Activated CD8-positive, alpha-beta T cell treated with anti-CD3 and anti-CD28 coated beads, Interleukin-2, amount 10 ng/mL, durations not matched to agents 7 days and 5 days (primary cell): ENCODE measurements at regions not wholly inside any gene's neighbourhood (a gene's known extent, or its start where the extent isn't known, plus 50 kb on each side); places are given as distances from the start of the nearest gene placed in this dataset. TPM values are rescaled to one million over a fixed set of nuclear protein-coding genes. Genes with fewer than 3 reads are reported as not detected.
"Not testable (repeated sequence)": the region's sequence is repeated elsewhere in the genome, so short reads cannot be mapped to it uniquely, and the experiment has no call there.

ENCODE experiments used
- ATAC-seq: fragments of 150-1000 bp; cut with Tn5 transposase; one replicate; pipeline ENCODE4 v1.10.0; 2021; ENCODE audit warnings: moderate library complexity
- CTCF ChIA-PET: fragments of 350-600 bp; sonication (Branson Sonifier 250); formaldehyde crosslinking; loops from one replicate; lab custom pipeline; 2021; ENCODE audit warnings: antibody characterized with exemption; lab: Charles Lee
- POLR2A ChIA-PET: fragments of 350-600 bp; sonication (Branson Sonifier 250); formaldehyde crosslinking; loops from one replicate; lab custom pipeline; 2021; ENCODE audit warnings: antibody characterized with exemption; lab: Charles Lee
- DNase-seq: peaks from one replicate; pipeline ENCODE4 v3.0.0-alpha.2; 2020
- H3K27ac Mint-ChIP-seq: one replicate; pipeline ENCODE4 v1.8.0; 2021; ENCODE audit warnings: mild to moderate bottlenecking, mixed read lengths
- H3K27me3 Mint-ChIP-seq: one replicate; pipeline ENCODE4 v1.8.0; 2021; ENCODE audit warnings: low read depth, mixed read lengths
- H3K36me3 Mint-ChIP-seq: one replicate; pipeline ENCODE4 v1.8.0; 2021; ENCODE audit warnings: low read depth, mixed read lengths
- H3K4me1 Mint-ChIP-seq: one replicate; pipeline ENCODE4 v1.8.0; 2021; ENCODE audit warnings: low read depth, mixed read lengths
- H3K4me3 Mint-ChIP-seq: one replicate; pipeline ENCODE4 v1.8.0; 2021; ENCODE audit warnings: mild to moderate bottlenecking, mixed read lengths
- H3K9me3 Mint-ChIP-seq: one replicate; pipeline ENCODE4 v1.8.0; 2022; ENCODE audit warnings: mixed read lengths; ENCODE audit not compliant: insufficient read depth
- microRNA-seq: library from miRNA; unstranded; fragments of <30 nt; microRNA quantifications from one replicate; pipeline ENCODE4 v1.2.0, GENCODE V29; 2022

DNA sequence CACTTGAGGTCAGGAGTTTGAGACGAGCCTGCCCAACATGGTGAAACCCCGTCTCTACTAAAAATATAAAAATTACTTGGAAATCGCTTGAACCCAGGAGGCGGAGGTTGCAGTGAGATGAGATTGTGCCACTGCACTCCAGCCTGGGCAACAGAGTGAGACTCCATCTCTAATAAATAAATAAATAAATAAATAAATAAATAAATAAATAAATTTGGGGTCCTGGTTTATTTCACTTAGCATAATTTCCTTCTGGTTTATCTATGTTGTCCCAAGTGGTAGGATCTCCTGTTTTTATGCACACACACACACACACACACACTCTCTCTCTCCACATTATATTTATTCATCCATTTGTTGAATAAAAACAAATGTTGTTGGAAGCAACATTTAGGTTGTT, 58.4 kb upstream of the HAND1 start:
- H3K4me1 Mint-ChIP-seq, CTCF ChIA-PET, H3K9me3 Mint-ChIP-seq, H3K36me3 Mint-ChIP-seq, H3K27me3 Mint-ChIP-seq, DNase-seq, H3K27ac Mint-ChIP-seq, ATAC-seq, H3K4me3 Mint-ChIP-seq, POLR2A ChIA-PET: not testable (repeated sequence)

DNA sequence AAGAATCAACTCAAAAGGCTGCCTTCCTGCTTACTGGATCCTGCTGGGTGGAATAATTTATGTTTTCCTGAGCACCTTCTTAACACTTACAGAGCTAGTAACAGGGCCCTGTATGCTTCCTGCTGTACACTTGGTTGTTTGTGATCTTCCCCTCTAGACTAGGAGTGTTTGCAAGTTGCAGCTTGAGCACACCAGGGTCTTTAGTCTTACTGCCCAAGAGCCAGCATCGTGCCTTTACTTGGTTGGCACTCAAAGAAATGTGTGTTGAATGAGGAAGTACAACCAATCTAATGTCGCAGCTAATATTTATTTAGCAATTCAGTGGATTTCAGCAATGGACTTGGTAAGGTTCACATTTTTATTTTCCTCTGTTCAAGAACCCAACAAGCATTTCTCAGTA, 57.5 kb upstream of the HAND1 start:
- H3K4me3 Mint-ChIP-seq: no peak overlapping the region
- no peak for ATAC-seq

DNA sequence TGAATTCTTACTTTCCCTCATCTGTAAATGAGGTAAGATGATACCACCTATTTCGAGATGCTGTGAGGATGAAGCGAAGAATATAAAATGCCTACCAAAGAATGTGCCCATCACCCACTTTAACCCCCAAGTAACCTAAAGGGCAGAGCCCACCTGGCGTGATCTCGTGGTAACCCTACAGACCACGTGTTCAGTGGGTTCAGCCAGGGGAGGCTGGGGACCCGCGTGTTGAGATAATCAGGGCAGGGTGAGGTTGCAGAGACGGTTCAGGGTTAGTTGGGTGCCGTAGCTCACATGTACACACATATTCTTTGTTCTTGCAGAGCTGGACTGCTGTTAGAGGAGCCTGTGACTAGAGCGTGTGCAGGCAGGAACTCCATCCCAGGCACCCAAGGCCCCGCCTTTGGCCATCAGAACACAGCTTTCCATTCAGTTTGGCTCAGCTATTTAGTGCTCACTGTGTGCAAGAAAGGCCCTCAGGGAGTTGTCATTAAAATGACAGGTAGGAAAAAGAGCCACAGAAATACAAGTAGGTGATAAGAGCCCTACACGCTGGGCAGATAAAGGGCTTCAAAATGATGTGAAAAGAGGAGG, 56.5 kb upstream of the HAND1 start:
- H3K36me3 Mint-ChIP-seq: no peaks in the 10 kb centered on the region
- H3K27me3 Mint-ChIP-seq: peaks cover 5% of the 10 kb centered on the region
- no peak overlapping the region for H3K4me3 Mint-ChIP-seq
- H3K9me3 Mint-ChIP-seq: no peaks in the 10 kb centered on the region
- no peak for ATAC-seq
- CTCF ChIA-PET: no interaction called here
- H3K27ac Mint-ChIP-seq: no peak overlapping the region
- no peaks in the 10 kb centered on the region for H3K4me1 Mint-ChIP-seq
- DNase-seq: no peak
- POLR2A ChIA-PET: no interaction called here

More for the DNA sequence above, 57.5 kb upstream of the HAND1 start:
- no peak for DNase-seq
- H3K27me3 Mint-ChIP-seq: peaks cover 5% of the 10 kb centered on the region
- POLR2A ChIA-PET: no interaction called here
- no peaks in the 10 kb centered on the region for H3K36me3 Mint-ChIP-seq
- no peaks in the 10 kb centered on the region for H3K9me3 Mint-ChIP-seq
- no peaks in the 10 kb centered on the region for H3K4me1 Mint-ChIP-seq
- CTCF ChIA-PET: interaction anchor here (1.3 kb wide), 1 partner anchor 15 kb away, joined by 3 read pairs; no protein-coding TSS in a partner anchor
- H3K27ac Mint-ChIP-seq: no peak overlapping the region

DNA sequence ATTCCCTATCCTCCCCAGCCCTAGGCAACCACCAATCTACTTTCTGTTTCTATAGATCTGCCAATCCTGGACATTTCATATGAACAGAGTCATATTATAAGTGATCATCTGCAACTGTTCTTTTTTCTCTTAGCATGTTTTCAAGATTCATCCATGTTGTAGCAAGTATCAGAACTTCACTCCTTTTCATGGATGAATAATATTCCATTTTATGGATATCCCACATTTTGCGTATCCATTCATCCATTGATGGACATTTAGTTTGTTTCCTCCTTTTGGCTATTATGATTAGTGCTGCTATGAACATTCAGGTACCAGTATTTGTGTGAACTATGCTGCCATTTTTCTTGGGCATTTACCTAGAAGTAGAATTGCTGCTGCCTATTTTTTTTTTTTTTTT, 51.3 kb upstream of the HAND1 start:
- H3K27ac Mint-ChIP-seq: no peak overlapping the region
- DNase-seq: no peak
- ChIA-PET POLR2A (no interaction called here), CTCF (no interaction called here)
- H3K9me3 Mint-ChIP-seq: no peaks in the 10 kb centered on the region
- peaks cover 18% of the 10 kb centered on the region for H3K27me3 Mint-ChIP-seq
- no peak overlapping the region for H3K4me3 Mint-ChIP-seq
- no peaks in the 10 kb centered on the region for H3K36me3 Mint-ChIP-seq
- no peaks in the 10 kb centered on the region for H3K4me1 Mint-ChIP-seq
- ATAC-seq: no peak

DNA sequence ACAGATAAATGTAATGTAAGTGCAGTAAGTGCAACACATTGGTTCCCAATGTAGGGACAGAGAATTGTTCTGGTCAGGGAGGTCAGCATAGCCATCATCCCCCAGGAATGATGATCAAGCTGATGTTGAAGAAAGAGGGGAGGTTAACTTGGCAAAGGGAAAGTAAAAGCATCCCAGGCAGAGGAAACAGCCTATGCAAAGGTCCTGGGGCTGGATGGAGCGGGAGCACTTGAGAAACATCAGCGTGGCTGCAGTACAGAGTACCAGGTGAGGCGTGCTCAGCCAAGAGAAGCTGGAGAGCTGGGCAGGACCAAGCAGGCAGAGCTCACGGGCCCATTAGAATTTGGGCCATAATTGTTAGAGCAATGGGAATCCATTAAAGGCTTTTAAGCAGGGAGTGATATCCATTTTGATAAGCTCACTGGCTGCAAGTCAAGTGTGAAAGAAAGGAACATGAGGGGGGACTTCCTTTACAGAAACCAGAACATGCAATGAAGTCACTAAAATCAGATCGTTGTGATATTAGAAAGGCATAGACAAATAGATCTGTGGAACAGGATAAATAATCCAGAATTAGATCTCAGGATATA, 50.1 kb upstream of the HAND1 start:
- Mint-ChIP-seq H3K4me1 (no peaks in the 10 kb centered on the region), H3K4me3 (no peak overlapping the region), H3K27me3 (peaks cover 23% of the 10 kb centered on the region), H3K9me3 (no peaks in the 10 kb centered on the region), H3K36me3 (no peaks in the 10 kb centered on the region), H3K27ac (no peak overlapping the region)
- DNase-seq (no peak), ATAC-seq (no peak)
- ChIA-PET CTCF (no interaction called here), POLR2A (no interaction called here)

Small RNA genes in the stretch of these regions (microRNA-seq; reads per million reads assigned to microRNA genes)
- gene MIR1303: not detected
- gene MIR3141: not detected
